Suprapubic skin (tissue), 4 donors: ENCODE measurements at regions not wholly inside any gene's neighbourhood (a gene's known extent, or its start where the extent isn't known, plus 50 kb on each side); places are given as distances from the start of the nearest gene placed in this dataset.
"Not testable (repeated sequence)": the region's sequence is repeated elsewhere in the genome, so short reads cannot be mapped to it uniquely, and the experiment has no call there.

Source experiments
- DNase-seq, 2 donors: peaks; one replicate each; pipeline ENCODE4 v3.0.0-alpha.2; 2019; ENCODE audit warnings: low spot score in 2 of 2
- H3K27ac ChIP-seq: fragments of 200-600 bp; sonication (generic); one replicate; pipeline ENCODE4 v1.5.1; 2019
- H3K27me3 ChIP-seq: fragments of 200-600 bp; sonication (generic); one replicate; pipeline ENCODE4 v1.5.1; 2019
- H3K36me3 ChIP-seq: fragments of 200-600 bp; sonication (generic); one replicate; pipeline ENCODE4 v1.5.1; 2019
- H3K4me1 ChIP-seq: fragments of 200-600 bp; sonication (generic); one replicate; pipeline ENCODE4 v1.5.1; 2019
- H3K4me3 ChIP-seq: fragments of 200-600 bp; sonication (generic); one replicate; pipeline ENCODE4 v1.5.1; 2019; ENCODE audit warnings: mild to moderate bottlenecking
- H3K9me3 ChIP-seq: fragments of 200-600 bp; sonication (generic); one replicate; pipeline ENCODE4 v1.5.1; 2019
- CTCF ChIP-seq, 2 donors: fragments of 200-600 bp in 1 of 2; fragments of 450-650 bp in 1 of 2; sonication (generic) in 1 of 2; IDR thresholded peaks; one replicate each; pipeline ENCODE4 v1.5.1; 2016 to 2019; ENCODE audit warnings: antibody characterized with exemption in 2 of 2, mild to moderate bottlenecking in 1 of 2, moderate library complexity in 1 of 2
- EP300 ChIP-seq: sonication (generic); formaldehyde crosslinking; IDR thresholded peaks from one replicate; pipeline ENCODE4 v1.6.1; 2017; ENCODE audit warnings: antibody characterized with exemption
- POLR2A ChIP-seq, 2 donors: fragments of 450-650 bp; IDR thresholded peaks; one replicate each; pipeline ENCODE4 v1.6.1; 2017; ENCODE audit warnings: antibody characterized with exemption in 2 of 2, mild to moderate bottlenecking in 2 of 2, moderate library complexity in 2 of 2
- POLR2AphosphoS5 ChIP-seq, 3 donors: sonication (generic); formaldehyde crosslinking; IDR thresholded peaks; one replicate each; pipeline ENCODE4 v1.6.1; 2017; ENCODE audit warnings: antibody characterized with exemption in 3 of 3
- WGBS: methylation state at CpG from one replicate; pipeline ENCODE4 v1.1.5; 2018; 5-methylcytosine and 5-hydroxymethylcytosine counted together

- H3K4me3 ChIP-seq: no peak overlapping the region
- no peak overlapping the region for H3K27ac ChIP-seq
- no peaks in the 10 kb centered on the region for H3K27me3 ChIP-seq
- WGBS: 69% methylated on average over 12 of the region's 12 CpGs
- no peak for TF ChIP-seq POLR2AphosphoS5 (IDR thresholded peaks at IDR 0.05)
- TF ChIP-seq POLR2A (IDR thresholded peaks at IDR 0.05): no peak
- TF ChIP-seq EP300: no peak
- TF ChIP-seq CTCF (IDR thresholded peaks at IDR 0.05): no peak
- no peaks in the 10 kb centered on the region for H3K9me3 ChIP-seq
- H3K4me1 ChIP-seq: no peaks in the 10 kb centered on the region
- no peaks in the 10 kb centered on the region for H3K36me3 ChIP-seq
- no peak for DNase-seq
These were observed 190.9 kb downstream of the SHOX start for GRCh38 chrX:821327-822107.

GRCh38 chrX:819684-820083 is 189.1 kb downstream of the SHOX start:
- H3K27me3 ChIP-seq: no peaks in the 10 kb centered on the region
- WGBS: 94% methylated on average over 15 of the region's 15 CpGs
- peaks cover 11% of the 10 kb centered on the region for H3K9me3 ChIP-seq
- H3K36me3 ChIP-seq: no peaks in the 10 kb centered on the region
- no peak for DNase-seq
- no peak for TF ChIP-seq CTCF (IDR thresholded peaks at IDR 0.05)
- no peak for TF ChIP-seq POLR2AphosphoS5 (IDR thresholded peaks at IDR 0.05)
- no peak for TF ChIP-seq POLR2A (IDR thresholded peaks at IDR 0.05)
- no peak for TF ChIP-seq EP300
- H3K4me3 ChIP-seq: no peak overlapping the region
- no peaks in the 10 kb centered on the region for H3K4me1 ChIP-seq
- H3K27ac ChIP-seq: no peak overlapping the region

GRCh38 chrX:817759-818300 is 187.2 kb downstream of the SHOX start:
- H3K4me1 ChIP-seq: no peaks in the 10 kb centered on the region
- peaks cover 11% of the 10 kb centered on the region for H3K9me3 ChIP-seq
- H3K4me3 ChIP-seq: no peak overlapping the region
- H3K36me3 ChIP-seq: no peaks in the 10 kb centered on the region
- TF ChIP-seq POLR2AphosphoS5 (IDR thresholded peaks at IDR 0.05): no peak
- no peak for TF ChIP-seq CTCF (IDR thresholded peaks at IDR 0.05)
- no peak for TF ChIP-seq POLR2A (IDR thresholded peaks at IDR 0.05)
- TF ChIP-seq EP300: no peak
- no peak overlapping the region for H3K27ac ChIP-seq
- 95% methylated on average over 9 of the region's 9 CpGs for WGBS
- H3K27me3 ChIP-seq: no peaks in the 10 kb centered on the region
- no peak for DNase-seq

- 89% methylated on average over 9 of the region's 9 CpGs for WGBS
- H3K27ac ChIP-seq, H3K36me3 ChIP-seq, H3K4me1 ChIP-seq, H3K4me3 ChIP-seq, H3K27me3 ChIP-seq, DNase-seq: not testable (repeated sequence)
- peaks cover 11% of the 10 kb centered on the region for H3K9me3 ChIP-seq
These were observed 186.6 kb downstream of the SHOX start for GRCh38 chrX:817147-817546.

GRCh38 chrX:816411-816810 is 185.8 kb downstream of the SHOX start:
- 95% methylated on average over 14 of the region's 14 CpGs for WGBS
- no peaks in the 10 kb centered on the region for H3K36me3 ChIP-seq
- no peak overlapping the region for H3K4me3 ChIP-seq
- H3K4me1 ChIP-seq: no peaks in the 10 kb centered on the region
- H3K27me3 ChIP-seq: no peaks in the 10 kb centered on the region
- H3K9me3 ChIP-seq: peaks cover 11% of the 10 kb centered on the region
- H3K27ac ChIP-seq: no peak overlapping the region
- TF ChIP-seq CTCF (IDR thresholded peaks at IDR 0.05): no peak
- TF ChIP-seq POLR2A (IDR thresholded peaks at IDR 0.05): no peak
- TF ChIP-seq POLR2AphosphoS5 (IDR thresholded peaks at IDR 0.05): no peak
- TF ChIP-seq EP300: no peak
- no peak for DNase-seq
